Karpas-422 (cell line): ENCODE measurements at regions not wholly inside any gene's neighbourhood (a gene's known extent, or its start where the extent isn't known, plus 50 kb on each side); places are given as distances from the start of the nearest gene placed in this dataset.
"Not testable (repeated sequence)": the region's sequence is repeated elsewhere in the genome, so short reads cannot be mapped to it uniquely, and the experiment has no call there.

Experiments used
- DNase-seq: peaks from one replicate; pipeline ENCODE4 v3.0.0-alpha.2; 2015
- H2AFZ ChIP-seq: fragments of 200-600 bp; sonication (generic); 2 replicates; pipeline ENCODE4 v1.6.1; 2014; ENCODE audit warnings: antibody characterized with exemption, low read length, mixed read lengths
- H3K27ac ChIP-seq: fragments of 200-600 bp; sonication (generic); 2 replicates; pipeline ENCODE4 v1.5.1; 2014; ENCODE audit warnings: mild to moderate bottlenecking, low read length, moderate library complexity
- H3K27me3 ChIP-seq: fragments of 200-600 bp; sonication (generic); 2 replicates; pipeline ENCODE4 v1.6.1; 2014; ENCODE audit warnings: low read length, mixed read lengths
- H3K36me3 ChIP-seq: fragments of 200-600 bp; sonication (generic); 2 replicates; pipeline ENCODE4 v1.6.1; 2014; ENCODE audit warnings: low read length, mixed read lengths; ENCODE audit not compliant: insufficient read depth
- H3K4me1 ChIP-seq: fragments of 200-600 bp; sonication (generic); 2 replicates; pipeline ENCODE4 v1.6.1; 2014; ENCODE audit warnings: mild to moderate bottlenecking, low read length, mixed read lengths
- H3K4me2 ChIP-seq: fragments of 200-600 bp; sonication (generic); 2 replicates; pipeline ENCODE4 v1.6.1; 2014; ENCODE audit warnings: low read length, low read depth, mild to moderate bottlenecking; ENCODE audit not compliant: poor library complexity, severe bottlenecking
- H3K4me3 ChIP-seq: fragments of 200-600 bp; sonication (generic); 2 replicates; pipeline ENCODE4 v1.5.1; 2014; ENCODE audit warnings: mild to moderate bottlenecking, antibody characterized with exemption, low read length, mixed read lengths
- H3K79me2 ChIP-seq: fragments of 200-600 bp; sonication (generic); 2 replicates; pipeline ENCODE4 v1.6.1; 2014; ENCODE audit warnings: mild to moderate bottlenecking, low read length, mixed read lengths
- H3K9ac ChIP-seq: fragments of 200-600 bp; sonication (generic); 2 replicates; pipeline ENCODE4 v1.6.0; 2014; ENCODE audit warnings: low read length
- H3K9me2 ChIP-seq: fragments of 200-600 bp; sonication (generic), shearing (Covaris generic); replicated peaks from 2 replicates; pipeline ENCODE4 v1.6.0; 2014; ENCODE audit warnings: mild to moderate bottlenecking, low read length, moderate library complexity; ENCODE audit not compliant: insufficient read depth
- H3K9me3 ChIP-seq: fragments of 300-700, 200-600 bp; sonication (generic); 2 replicates; pipeline ENCODE4 v1.6.1; 2014; ENCODE audit warnings: low read length, mixed read lengths
- H4K20me1 ChIP-seq: fragments of 200-600 bp; sonication (generic); 2 replicates; pipeline ENCODE4 v1.6.1; 2014; ENCODE audit warnings: mild to moderate bottlenecking, antibody characterized with exemption, low read length, low read depth; ENCODE audit not compliant: insufficient read depth

DNA sequence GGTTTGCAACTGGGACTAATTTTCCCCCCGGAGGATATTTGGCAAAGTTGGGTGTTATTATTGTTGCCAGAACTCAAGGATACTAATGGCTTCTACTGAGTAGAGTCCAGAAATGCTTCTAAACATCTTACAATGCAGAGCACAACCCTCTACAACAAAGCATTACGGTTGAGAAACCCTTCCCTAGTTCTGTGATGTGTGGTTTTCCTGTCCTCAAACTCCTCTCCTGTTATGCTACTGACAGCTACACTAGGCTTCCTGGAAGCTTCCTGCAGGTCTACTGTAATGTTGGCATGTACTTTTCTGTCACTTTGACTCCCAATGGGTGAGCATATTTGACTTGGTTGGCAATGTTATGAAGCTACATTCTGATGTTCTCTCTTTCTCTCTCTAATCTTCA is 1656.9 kb downstream of the MRPL39 start:
- no peak overlapping the region for H2AFZ ChIP-seq
- H4K20me1 ChIP-seq: no peaks in the 10 kb centered on the region
- no peaks in the 10 kb centered on the region for H3K36me3 ChIP-seq
- no peaks in the 10 kb centered on the region for H3K27me3 ChIP-seq
- no peaks in the 10 kb centered on the region for H3K79me2 ChIP-seq
- H3K27ac ChIP-seq: no peak overlapping the region
- no peak for DNase-seq
- peaks cover 33% of the 10 kb centered on the region for H3K9me3 ChIP-seq
- no peak overlapping the region for H3K4me3 ChIP-seq
- no peaks in the 10 kb centered on the region for H3K9me2 ChIP-seq
- H3K9ac ChIP-seq: no peak overlapping the region
- no peaks in the 10 kb centered on the region for H3K4me1 ChIP-seq
- H3K4me2 ChIP-seq: no peak overlapping the region

DNA sequence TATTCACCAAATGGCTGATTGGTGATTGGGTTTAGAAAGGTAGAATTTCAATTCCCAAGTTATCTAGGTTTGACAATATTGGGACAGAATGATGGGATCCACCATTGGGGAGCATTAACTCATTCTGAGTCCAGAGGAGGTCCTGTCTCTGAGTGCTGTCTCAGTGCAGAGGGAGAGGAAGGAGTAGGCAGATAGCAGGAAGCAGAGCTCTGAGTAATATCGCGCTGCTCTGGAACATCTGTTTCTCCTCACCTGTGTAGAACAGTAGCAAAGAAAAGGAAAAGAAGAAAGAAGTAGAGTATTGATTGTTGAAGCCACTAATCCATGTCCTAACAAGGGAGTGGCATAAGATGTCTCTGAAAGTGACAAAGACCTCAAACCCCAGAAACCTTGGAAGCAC is 1657.8 kb downstream of the MRPL39 start:
- peaks cover 32% of the 10 kb centered on the region for H3K9me3 ChIP-seq
- DNase-seq: no peak
- H3K79me2 ChIP-seq: no peaks in the 10 kb centered on the region
- H3K4me1 ChIP-seq: no peaks in the 10 kb centered on the region
- no peak overlapping the region for H3K27ac ChIP-seq
- H3K9me2 ChIP-seq: no peaks in the 10 kb centered on the region
- no peaks in the 10 kb centered on the region for H3K36me3 ChIP-seq
- H2AFZ ChIP-seq: no peak overlapping the region
- no peak overlapping the region for H3K9ac ChIP-seq
- H4K20me1 ChIP-seq: no peaks in the 10 kb centered on the region
- H3K4me3 ChIP-seq: no peak overlapping the region
- no peaks in the 10 kb centered on the region for H3K27me3 ChIP-seq
- H3K4me2 ChIP-seq: no peak overlapping the region

DNA sequence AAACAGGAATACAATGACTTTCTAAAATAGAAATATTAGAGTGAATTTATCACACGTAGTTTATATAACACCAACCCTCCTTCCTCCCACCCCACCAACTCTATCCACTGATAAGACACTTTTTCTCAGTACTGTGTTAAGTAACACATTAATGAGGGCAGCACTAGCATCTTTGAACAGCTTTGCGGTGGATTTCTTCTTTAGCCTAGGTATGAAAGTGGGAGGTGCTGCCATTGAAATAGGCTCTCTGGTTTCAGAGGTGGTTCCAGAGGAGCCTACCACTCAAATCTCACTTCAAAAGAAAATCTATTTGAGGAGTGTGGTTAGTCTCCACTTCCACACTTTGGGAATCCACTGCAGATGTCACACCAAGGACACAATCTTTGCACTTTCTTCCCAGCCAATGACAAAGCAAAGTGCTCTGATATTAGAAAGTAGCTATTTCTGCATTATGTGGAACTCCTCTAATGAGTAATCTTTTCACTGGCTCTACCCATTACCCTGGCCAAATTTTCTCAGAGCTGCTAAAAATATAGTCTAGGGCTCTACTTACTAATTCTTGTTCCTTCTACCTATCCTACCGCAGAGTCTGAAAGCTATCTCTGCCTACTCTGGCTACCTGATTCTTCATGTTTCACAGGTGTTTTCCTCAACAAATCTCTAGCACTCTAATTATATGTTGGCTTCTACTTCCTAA is 1667.8 kb downstream of the MRPL39 start:
- no peak overlapping the region for H3K4me3 ChIP-seq
- H3K9me3 ChIP-seq: peaks cover 31% of the 10 kb centered on the region
- no peaks in the 10 kb centered on the region for H4K20me1 ChIP-seq
- H3K79me2 ChIP-seq: no peaks in the 10 kb centered on the region
- no peak overlapping the region for H3K4me2 ChIP-seq
- H2AFZ ChIP-seq: no peak overlapping the region
- no peak overlapping the region for H3K9ac ChIP-seq
- no peak overlapping the region for H3K27ac ChIP-seq
- no peak for DNase-seq
- no peaks in the 10 kb centered on the region for H3K9me2 ChIP-seq
- H3K36me3 ChIP-seq: no peaks in the 10 kb centered on the region
- H3K27me3 ChIP-seq: no peaks in the 10 kb centered on the region
- no peaks in the 10 kb centered on the region for H3K4me1 ChIP-seq

DNA sequence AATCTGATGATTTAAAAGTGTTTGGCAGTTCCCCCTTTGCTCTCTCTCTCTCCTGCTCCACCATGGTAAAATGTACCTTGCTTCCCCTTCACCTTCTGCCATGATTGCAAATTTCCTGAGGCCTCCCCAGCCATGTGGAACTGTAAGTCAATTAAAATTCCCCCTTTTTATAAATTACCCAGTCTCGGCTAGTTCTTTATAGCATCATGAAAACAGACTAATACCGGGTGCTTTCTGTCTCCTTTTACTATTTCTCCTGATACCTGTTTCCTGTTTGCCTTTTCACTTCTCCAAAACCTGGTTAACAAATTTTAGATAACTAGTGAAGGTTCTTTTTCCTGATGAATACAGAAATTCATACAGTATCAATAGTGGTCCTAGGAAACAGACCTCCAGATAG is 1670.3 kb downstream of the MRPL39 start:
- H3K9me2 ChIP-seq: no peaks in the 10 kb centered on the region
- no peaks in the 10 kb centered on the region for H3K79me2 ChIP-seq
- H3K9me3 ChIP-seq: peaks cover 27% of the 10 kb centered on the region
- H2AFZ ChIP-seq: no peak overlapping the region
- no peak overlapping the region for H3K4me3 ChIP-seq
- H3K4me1 ChIP-seq: no peaks in the 10 kb centered on the region
- H3K4me2 ChIP-seq: no peak overlapping the region
- no peaks in the 10 kb centered on the region for H3K36me3 ChIP-seq
- H3K27ac ChIP-seq: no peak overlapping the region
- H3K27me3 ChIP-seq: no peaks in the 10 kb centered on the region
- DNase-seq: no peak
- no peaks in the 10 kb centered on the region for H4K20me1 ChIP-seq
- H3K9ac ChIP-seq: no peak overlapping the region

DNA sequence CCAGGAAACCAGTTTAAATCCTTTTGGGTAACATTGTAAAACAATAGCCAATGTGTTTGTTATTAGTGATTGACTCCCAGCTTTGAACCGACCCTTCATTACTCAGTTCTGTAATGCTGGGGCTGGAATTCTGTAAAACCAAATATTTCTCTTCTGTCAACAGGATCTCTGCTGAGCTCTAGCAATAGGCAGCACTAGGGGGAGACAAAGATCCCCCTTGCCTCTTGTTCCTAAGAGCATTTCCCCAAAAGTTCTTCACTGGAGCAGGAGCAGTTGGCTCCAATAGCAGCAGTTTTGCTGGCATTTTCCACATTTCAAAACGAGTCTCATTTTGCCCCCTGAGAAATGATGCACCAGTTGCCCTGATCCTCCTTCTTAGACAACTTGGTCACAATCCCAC is 1671.1 kb downstream of the MRPL39 start:
- Histone ChIP-seq H3K4me1 (no peaks in the 10 kb centered on the region), H3K79me2 (no peaks in the 10 kb centered on the region), H3K36me3 (no peaks in the 10 kb centered on the region), H3K9ac (no peak overlapping the region), H3K4me3 (no peak overlapping the region), H3K27me3 (no peaks in the 10 kb centered on the region), H3K4me2 (no peak overlapping the region), H3K27ac (no peak overlapping the region), H3K9me2 (no peaks in the 10 kb centered on the region), H3K9me3 (peaks cover 27% of the 10 kb centered on the region), H2AFZ (no peak overlapping the region), H4K20me1 (no peaks in the 10 kb centered on the region)
- no peak for DNase-seq

DNA sequence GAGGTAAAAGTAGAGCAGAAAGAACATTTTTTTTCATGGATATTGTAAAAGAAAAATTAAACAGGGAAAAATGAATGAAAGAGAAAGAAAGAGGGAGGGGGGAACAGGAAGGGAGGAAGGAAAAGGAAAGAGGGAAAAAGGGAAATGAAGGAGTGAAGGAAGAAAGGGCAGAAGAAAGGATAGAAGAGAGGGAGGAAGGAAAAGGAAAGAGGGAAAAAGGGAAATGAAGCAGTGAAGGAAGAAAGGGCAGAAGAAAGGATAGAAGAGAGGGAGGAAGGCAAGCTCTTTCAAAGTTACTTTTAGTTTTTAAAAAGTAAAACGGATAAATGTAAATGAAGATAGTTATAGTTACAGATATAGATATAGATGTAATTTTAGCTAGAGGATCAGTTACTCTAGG is 1676.7 kb downstream of the MRPL39 start:
- no peaks in the 10 kb centered on the region for H3K79me2 ChIP-seq
- H3K4me3 ChIP-seq: no peak overlapping the region
- H3K4me1 ChIP-seq: no peaks in the 10 kb centered on the region
- peaks cover 15% of the 10 kb centered on the region; the same call in 1 of the 2 replicates for H3K9me3 ChIP-seq
- no peak overlapping the region for H3K4me2 ChIP-seq
- no peaks in the 10 kb centered on the region for H3K9me2 ChIP-seq
- H3K27me3 ChIP-seq: no peaks in the 10 kb centered on the region
- no peak overlapping the region for H3K9ac ChIP-seq
- H2AFZ ChIP-seq: no peak overlapping the region
- DNase-seq: no peak
- no peak overlapping the region for H3K27ac ChIP-seq
- no peaks in the 10 kb centered on the region for H4K20me1 ChIP-seq
- no peaks in the 10 kb centered on the region for H3K36me3 ChIP-seq

DNA sequence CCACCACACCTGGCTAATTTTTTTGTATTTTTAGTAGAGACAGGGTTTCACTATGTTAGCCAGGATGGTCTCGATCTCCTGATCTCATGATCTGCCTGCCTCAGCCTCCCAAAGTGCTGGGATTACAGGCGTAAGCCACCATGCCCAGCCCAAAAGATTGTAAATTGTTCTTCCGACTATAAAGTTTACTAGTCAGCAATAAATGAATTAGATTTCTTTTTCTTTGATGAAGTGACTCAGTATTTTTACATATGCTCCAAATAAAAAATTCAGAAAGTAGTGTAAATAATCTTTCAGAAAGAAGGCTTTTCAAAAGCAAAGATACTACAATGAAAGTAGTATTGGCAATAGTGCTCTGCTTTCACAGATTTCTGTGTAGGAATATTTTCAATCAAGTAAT is 1680.9 kb downstream of the MRPL39 start:
- not testable (repeated sequence) for H3K4me2 ChIP-seq, H3K9me2 ChIP-seq, H4K20me1 ChIP-seq, H3K27me3 ChIP-seq, H3K36me3 ChIP-seq, H2AFZ ChIP-seq, H3K27ac ChIP-seq, H3K79me2 ChIP-seq, H3K9ac ChIP-seq, H3K4me3 ChIP-seq, DNase-seq, H3K4me1 ChIP-seq
- H3K9me3 ChIP-seq: peaks cover 19% of the 10 kb centered on the region; the same call in 1 of the 2 replicates

DNA sequence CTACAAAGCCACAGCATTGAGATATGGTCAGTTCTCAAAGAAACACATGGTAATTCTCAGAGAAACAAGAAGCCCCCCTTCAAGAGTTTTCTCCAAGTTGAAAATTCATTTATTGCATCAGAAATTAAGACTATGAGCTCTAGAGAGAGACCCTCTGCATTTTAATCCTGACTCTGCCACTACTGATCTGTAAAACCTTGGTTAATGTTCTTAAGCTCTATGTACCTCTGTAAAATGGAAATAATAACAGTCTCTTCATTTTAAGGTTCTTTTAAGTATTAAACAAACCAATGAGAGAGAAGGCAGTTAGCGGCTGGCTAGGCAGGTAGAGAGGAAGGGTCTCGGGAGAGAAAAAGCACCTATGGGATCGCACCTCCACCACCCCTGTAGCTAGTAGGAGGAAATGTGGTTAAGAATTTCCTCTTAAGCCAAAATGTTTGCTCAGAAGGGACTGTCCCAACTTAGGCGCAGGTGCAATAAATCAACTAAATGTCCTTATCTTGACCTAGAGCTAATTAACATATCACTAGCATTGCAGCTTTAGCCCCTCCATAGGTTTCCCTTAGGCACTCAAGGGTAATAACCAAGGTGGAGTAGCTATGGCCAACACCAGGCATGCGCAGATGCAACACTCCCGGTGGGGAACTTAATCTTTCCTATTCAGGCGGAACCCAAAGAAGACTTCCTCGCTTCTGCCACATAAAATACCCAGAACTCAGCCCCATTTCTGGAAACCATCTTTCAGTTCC is 1685.4 kb downstream of the MRPL39 start:
- no peak overlapping the region for H2AFZ ChIP-seq

More for the DNA sequence above, 1685.4 kb downstream of the MRPL39 start:
- no peaks in the 10 kb centered on the region for H3K4me1 ChIP-seq
- H3K36me3 ChIP-seq: no peaks in the 10 kb centered on the region
- no peaks in the 10 kb centered on the region for H3K79me2 ChIP-seq
- no peak overlapping the region for H3K27ac ChIP-seq
- no peak overlapping the region for H3K4me2 ChIP-seq
- DNase-seq: no peak
- H3K4me3 ChIP-seq: no peak overlapping the region
- H4K20me1 ChIP-seq: no peaks in the 10 kb centered on the region
- no peak overlapping the region for H3K9ac ChIP-seq
- peaks cover 22% of the 10 kb centered on the region for H3K9me3 ChIP-seq
- no peaks in the 10 kb centered on the region for H3K27me3 ChIP-seq
- H3K9me2 ChIP-seq: no peaks in the 10 kb centered on the region
